ENCODE measurements at regions not wholly inside any gene's neighbourhood (a gene's known extent, or its start where the extent isn't known, plus 50 kb on each side); places are given as distances from the start of the nearest gene placed in this dataset.
"Not testable (repeated sequence)": the region's sequence is repeated elsewhere in the genome, so short reads cannot be mapped to it uniquely, and the experiment has no call there.

DNA sequence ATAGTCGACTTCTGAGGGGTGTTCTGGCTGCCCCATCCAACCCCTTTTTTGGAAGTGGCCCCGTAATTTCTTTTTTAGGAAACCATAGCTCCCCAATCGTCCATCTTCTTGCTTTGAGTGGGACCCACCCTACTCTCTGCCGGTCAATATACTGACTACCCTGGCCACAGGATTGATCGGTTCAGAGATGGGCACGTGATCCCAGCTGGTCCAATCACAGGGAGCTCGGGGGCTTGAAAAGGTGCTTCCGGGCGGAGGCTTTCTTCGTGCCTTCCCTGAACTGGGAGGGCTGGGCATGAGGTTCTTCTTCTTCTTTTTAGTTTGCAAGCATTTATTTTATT is 78.7 kb upstream of the SH3PXD2B start:
- H3K27ac Mint-ChIP-seq: no peak overlapping the region
- TF ChIP-seq, protein P1, sequence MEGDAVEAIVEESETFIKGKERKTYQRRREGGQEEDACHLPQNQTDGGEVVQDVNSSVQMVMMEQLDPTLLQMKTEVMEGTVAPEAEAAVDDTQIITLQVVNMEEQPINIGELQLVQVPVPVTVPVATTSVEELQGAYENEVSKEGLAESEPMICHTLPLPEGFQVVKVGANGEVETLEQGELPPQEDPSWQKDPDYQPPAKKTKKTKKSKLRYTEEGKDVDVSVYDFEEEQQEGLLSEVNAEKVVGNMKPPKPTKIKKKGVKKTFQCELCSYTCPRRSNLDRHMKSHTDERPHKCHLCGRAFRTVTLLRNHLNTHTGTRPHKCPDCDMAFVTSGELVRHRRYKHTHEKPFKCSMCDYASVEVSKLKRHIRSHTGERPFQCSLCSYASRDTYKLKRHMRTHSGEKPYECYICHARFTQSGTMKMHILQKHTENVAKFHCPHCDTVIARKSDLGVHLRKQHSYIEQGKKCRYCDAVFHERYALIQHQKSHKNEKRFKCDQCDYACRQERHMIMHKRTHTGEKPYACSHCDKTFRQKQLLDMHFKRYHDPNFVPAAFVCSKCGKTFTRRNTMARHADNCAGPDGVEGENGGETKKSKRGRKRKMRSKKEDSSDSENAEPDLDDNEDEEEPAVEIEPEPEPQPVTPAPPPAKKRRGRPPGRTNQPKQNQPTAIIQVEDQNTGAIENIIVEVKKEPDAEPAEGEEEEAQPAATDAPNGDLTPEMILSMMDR (IDR thresholded peaks at IDR 0.05): no peak
- H3K36me3 Mint-ChIP-seq (ENCODE audit: low read depth): no peaks in the 10 kb centered on the region
- peaks cover 13% of the 10 kb centered on the region for H3K9me3 Mint-ChIP-seq
- H3K27me3 Mint-ChIP-seq (ENCODE audit: low read depth, poor library complexity): peaks cover 7% of the 10 kb centered on the region
- DNase-seq: no peak
- H3K4me3 Mint-ChIP-seq: no peak overlapping the region
- H3K4me1 Mint-ChIP-seq: peaks cover 13% of the 10 kb centered on the region

DNA sequence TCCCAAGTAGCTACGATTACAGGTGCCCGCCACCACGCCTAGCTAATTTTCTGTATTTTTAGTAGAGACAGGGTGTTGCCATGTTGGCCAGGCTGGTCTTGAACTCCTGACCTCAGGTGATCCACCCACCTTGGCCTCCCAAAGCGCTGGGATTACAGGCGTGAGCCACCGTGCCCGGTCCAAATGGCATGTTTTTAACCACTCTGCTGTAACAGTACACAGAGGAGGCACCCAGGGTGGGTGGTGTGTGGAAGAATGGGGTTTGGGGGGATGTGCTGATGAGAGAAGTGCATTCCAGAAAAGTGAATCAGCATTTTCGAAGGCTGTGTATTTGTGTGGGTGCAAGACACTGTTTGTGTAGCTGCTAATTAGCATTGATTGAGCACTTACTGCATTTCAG is 78.1 kb upstream of the SH3PXD2B start:
- not testable (repeated sequence) for H3K27ac Mint-ChIP-seq; H3K36me3 Mint-ChIP-seq (ENCODE audit: low read depth); H3K4me3 Mint-ChIP-seq; DNase-seq; H3K27me3 Mint-ChIP-seq (ENCODE audit: low read depth, poor library complexity)
- peaks cover 11% of the 10 kb centered on the region for H3K9me3 Mint-ChIP-seq
- peaks cover 13% of the 10 kb centered on the region for H3K4me1 Mint-ChIP-seq

DNA sequence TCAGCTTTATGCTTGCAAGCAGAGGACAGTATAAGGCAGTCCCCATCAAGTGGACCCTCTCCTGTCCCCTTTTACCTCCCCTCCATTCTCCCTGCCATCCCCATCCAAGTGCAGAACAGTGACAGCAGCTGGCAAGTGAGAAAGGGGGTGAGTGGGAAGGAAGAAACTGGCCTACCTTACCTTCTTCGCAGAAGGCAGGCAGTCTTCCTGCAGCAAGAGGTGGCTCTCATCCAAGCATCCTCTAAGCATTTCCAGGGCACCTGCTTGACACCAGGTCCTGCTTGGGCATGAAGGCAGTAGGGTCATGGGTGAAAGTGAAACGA is 77.3 kb upstream of the SH3PXD2B start:
- no peak overlapping the region for H3K27ac Mint-ChIP-seq
- peaks cover 13% of the 10 kb centered on the region for H3K27me3 Mint-ChIP-seq (ENCODE audit: low read depth, poor library complexity)
- H3K4me3 Mint-ChIP-seq: no peak overlapping the region
- DNase-seq: no peak
- TF ChIP-seq, protein P1 (IDR thresholded peaks at IDR 0.05): no peak
- H3K4me1 Mint-ChIP-seq: peaks cover 13% of the 10 kb centered on the region
- H3K9me3 Mint-ChIP-seq: peaks cover 8% of the 10 kb centered on the region
- H3K36me3 Mint-ChIP-seq (ENCODE audit: low read depth): no peaks in the 10 kb centered on the region

GRCh38 chr5:172530878-172531703 is 76.8 kb upstream of the SH3PXD2B start:
- Mint-ChIP-seq H3K4me3 (no peak overlapping the region), H3K27me3 (ENCODE audit: low read depth, poor library complexity) (peaks cover 13% of the 10 kb centered on the region), H3K9me3 (peaks cover 8% of the 10 kb centered on the region), H3K36me3 (ENCODE audit: low read depth) (no peaks in the 10 kb centered on the region), H3K27ac (no peak overlapping the region), H3K4me1 (peaks cover 13% of the 10 kb centered on the region)
- TF ChIP-seq, protein P1 (IDR thresholded peaks at IDR 0.05): no peak
- no peak for DNase-seq

- Mint-ChIP-seq H3K27ac (no peak overlapping the region), H3K4me1 (peaks cover 13% of the 10 kb centered on the region), H3K4me3 (no peak overlapping the region), H3K27me3 (ENCODE audit: low read depth, poor library complexity) (peaks cover 13% of the 10 kb centered on the region), H3K36me3 (ENCODE audit: low read depth) (no peaks in the 10 kb centered on the region), H3K9me3 (peaks cover 8% of the 10 kb centered on the region)
- no peak for DNase-seq
- TF ChIP-seq, protein P1 (IDR thresholded peaks at IDR 0.05): no peak
Observed at GRCh38 chr5:172530406-172530805, 76.1 kb upstream of the SH3PXD2B start.

DNA sequence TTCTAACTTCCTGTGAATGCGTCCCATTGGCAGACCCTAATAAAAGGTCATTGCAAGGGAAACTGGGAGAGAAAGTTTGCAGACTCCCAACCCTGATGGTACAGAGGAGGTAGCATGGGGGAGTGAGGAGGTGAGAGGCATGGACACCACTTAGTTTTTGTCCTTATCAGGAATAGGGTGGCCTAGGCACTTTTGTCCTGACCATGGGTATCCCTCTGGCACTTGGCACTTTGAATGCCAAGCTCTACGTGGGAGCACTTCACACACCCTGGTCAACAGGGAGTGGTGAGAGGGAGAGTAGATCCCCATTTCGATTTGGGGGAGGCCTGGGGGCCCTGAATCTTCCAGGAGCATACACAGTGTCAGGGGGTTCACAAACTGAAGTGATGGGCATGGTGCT is 75.6 kb upstream of the SH3PXD2B start:
- Mint-ChIP-seq H3K4me3 (no peak overlapping the region), H3K4me1 (peaks cover 13% of the 10 kb centered on the region)

More for the DNA sequence above, 75.6 kb upstream of the SH3PXD2B start:
- no peak for DNase-seq
- H3K9me3 Mint-ChIP-seq: peaks cover 8% of the 10 kb centered on the region
- TF ChIP-seq, protein P1 (IDR thresholded peaks at IDR 0.05): no peak
- H3K27ac Mint-ChIP-seq: no peak overlapping the region
- peaks cover 13% of the 10 kb centered on the region for H3K27me3 Mint-ChIP-seq (ENCODE audit: low read depth, poor library complexity)
- H3K36me3 Mint-ChIP-seq (ENCODE audit: low read depth): no peaks in the 10 kb centered on the region
